22Rv1 (cell line): ENCODE measurements at regions not wholly inside any gene's neighbourhood (a gene's known extent, or its start where the extent isn't known, plus 50 kb on each side); places are given as distances from the start of the nearest gene placed in this dataset.

ENCODE experiments used
- H3K27ac ChIP-seq: fragments of 450-650 bp; 2 replicates; pipeline ENCODE4 v1.5.1; 2017
- ZFX ChIP-seq: fragments of 450-650 bp; IDR thresholded peaks from 2 replicates; pipeline ENCODE4 v1.6.1; 2017; ENCODE audit warnings: antibody characterized with exemption, borderline replicate concordance
- TF ChIP-seq, protein P1 (sequence below): fragments of 450-650 bp; IDR thresholded peaks from 2 replicates; pipeline ENCODE4 v1.5.1; 2017; ENCODE audit warnings: mild to moderate bottlenecking

DNA sequence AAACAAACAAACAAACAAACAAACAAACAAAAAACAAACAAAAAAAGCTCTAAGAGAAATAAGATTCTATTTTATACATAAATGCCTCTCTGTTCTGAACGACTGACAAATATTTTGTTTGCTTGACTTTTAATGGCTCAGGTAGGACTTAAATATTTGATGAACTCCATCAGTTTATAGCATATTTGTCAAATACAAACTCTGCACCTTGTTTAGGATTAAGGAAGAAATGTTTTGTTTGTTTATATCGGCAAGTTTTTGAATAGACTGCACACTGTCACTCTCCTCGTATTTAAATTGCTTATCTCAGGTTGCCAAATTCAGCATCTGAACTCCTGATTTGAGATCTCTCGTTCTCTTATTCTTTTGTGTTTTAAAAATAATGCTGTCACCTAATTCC is 1499.7 kb upstream of the SLC10A2 start:
- H3K27ac ChIP-seq = peak overlapping the region; percentile 17; the same call in 1 of the 2 replicates
- TF ChIP-seq ZFX = no peak
- TF ChIP-seq, protein P1, sequence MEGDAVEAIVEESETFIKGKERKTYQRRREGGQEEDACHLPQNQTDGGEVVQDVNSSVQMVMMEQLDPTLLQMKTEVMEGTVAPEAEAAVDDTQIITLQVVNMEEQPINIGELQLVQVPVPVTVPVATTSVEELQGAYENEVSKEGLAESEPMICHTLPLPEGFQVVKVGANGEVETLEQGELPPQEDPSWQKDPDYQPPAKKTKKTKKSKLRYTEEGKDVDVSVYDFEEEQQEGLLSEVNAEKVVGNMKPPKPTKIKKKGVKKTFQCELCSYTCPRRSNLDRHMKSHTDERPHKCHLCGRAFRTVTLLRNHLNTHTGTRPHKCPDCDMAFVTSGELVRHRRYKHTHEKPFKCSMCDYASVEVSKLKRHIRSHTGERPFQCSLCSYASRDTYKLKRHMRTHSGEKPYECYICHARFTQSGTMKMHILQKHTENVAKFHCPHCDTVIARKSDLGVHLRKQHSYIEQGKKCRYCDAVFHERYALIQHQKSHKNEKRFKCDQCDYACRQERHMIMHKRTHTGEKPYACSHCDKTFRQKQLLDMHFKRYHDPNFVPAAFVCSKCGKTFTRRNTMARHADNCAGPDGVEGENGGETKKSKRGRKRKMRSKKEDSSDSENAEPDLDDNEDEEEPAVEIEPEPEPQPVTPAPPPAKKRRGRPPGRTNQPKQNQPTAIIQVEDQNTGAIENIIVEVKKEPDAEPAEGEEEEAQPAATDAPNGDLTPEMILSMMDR = no peak

DNA sequence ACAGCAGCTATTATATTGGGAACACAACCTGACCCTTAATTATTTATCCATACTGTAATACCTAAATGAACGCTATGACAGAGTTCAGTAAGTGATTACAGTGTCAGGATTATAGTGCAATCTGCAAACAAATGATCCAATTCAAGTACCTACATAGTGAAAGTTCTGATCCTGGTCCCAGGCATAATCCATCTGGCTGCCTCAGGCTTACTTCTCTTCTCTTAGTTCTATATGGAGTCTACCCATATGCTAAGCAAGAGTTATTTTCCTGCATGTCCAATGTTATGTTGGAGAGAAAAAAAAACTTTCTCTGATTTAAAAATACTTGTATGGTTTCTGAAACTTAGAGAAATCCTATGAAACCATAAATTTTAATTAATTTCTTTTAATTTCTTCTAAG is 1487.7 kb upstream of the SLC10A2 start:
- H3K27ac ChIP-seq = no peak overlapping the region
- TF ChIP-seq, protein P1 = no peak
- TF ChIP-seq ZFX = no peak

DNA sequence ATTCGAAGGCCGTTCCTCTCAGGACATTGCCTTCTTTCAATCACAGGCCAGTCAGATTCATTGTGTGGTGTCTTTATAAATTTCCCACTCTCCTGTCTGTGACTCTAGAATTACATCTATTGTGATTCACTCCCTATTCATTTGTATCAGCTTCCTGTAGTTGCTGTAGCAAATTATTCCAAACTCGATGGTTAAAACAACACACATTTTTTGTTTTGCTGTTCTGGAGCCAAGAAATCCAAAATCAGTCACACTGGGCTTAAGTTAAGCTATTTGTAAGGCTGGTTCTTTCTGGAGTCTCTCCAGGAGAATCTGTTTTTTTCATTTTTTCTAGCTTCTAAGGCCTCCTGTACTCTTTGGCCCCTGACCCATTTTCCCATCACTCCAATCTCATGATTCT is 1487.0 kb upstream of the SLC10A2 start:
- no peak overlapping the region for H3K27ac ChIP-seq
- TF ChIP-seq, protein P1 = no peak
- no peak for TF ChIP-seq ZFX

DNA sequence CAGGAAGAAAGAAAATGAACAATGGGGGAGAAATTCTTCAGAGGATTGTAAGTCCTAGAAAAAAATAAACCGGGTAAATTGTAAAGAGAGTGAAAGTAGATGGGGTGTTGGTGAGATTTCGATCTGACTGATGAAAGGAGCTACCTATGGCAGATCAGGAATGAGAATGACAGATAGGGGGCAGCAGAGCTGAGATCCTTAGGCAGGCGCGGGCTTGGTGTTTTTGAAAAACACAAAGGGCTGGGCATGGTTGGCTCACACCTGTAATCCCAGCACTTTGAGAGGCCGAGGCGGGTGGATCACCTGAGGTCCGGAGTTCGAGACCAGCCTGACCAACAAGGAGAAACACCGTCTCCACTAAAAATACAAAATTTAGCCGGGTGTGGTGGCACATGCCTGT is 1468.6 kb upstream of the SLC10A2 start:
- H3K27ac ChIP-seq = no peak overlapping the region
- TF ChIP-seq ZFX = no peak
- TF ChIP-seq, protein P1 = peak; percentile 65

DNA sequence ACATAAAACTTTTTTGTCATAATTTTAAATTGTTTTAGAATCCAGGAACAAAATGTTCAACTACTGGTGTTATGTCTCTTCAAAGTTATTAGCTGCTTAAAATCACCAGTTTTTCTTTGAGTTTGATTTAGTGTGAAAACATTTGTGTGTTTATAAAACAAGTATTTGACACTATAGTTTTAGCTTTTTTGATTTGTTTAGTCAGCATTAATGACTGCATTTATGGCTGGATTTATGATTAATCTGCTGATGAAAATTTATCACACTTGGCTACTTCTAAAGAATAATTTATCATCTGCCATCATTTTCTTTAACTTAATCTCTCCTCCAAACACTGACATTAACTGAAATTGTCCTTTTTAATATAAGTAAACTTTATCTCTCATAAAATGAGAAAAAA is 1465.9 kb upstream of the SLC10A2 start:
- no peak for TF ChIP-seq ZFX
- TF ChIP-seq, protein P1 = no peak
- no peak overlapping the region for H3K27ac ChIP-seq

DNA sequence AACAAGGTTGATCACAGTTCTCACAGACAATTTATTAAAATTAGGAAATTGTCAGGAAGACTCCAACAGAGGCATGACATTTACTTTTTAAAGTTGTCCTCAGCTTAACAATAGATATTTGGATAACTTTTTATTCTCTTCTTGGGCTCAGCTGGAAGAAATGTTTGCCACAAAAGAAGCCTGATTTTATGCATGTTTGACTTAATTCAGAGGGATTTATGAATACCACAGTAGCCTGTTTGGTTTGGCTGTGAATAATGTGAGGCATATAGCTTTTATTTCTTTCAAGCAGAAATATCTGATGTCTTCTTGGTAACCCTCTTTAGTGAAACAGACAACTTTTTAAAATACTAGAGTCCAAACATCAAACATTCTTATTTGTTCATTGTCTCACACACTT is 1464.5 kb upstream of the SLC10A2 start:
- TF ChIP-seq, protein P1 = no peak
- no peak for TF ChIP-seq ZFX
- no peak overlapping the region for H3K27ac ChIP-seq

DNA sequence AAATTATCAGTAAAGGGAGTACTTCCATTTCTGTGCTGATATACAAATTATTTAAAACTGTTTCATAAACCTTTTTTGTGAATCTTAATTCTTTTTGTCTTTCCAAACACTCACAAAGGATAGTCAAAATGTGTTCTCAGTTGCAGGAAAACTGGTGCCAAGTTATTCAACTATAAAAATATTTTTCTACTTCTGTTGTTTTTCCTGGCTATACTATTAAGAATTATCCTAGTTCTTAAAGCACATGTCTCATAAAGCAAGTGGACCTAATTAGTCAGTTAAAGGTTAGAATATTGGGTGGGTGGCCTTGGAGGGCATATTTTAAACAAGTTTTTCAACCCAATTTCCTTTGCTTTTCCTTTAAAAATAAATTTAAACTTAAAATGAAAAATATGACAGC is 1460.3 kb upstream of the SLC10A2 start:
- H3K27ac ChIP-seq = no peak overlapping the region
- TF ChIP-seq, protein P1 = no peak
